GM19372 (cell line): ENCODE measurements at regions not wholly inside any gene's neighbourhood (a gene's known extent, or its start where the extent isn't known, plus 50 kb on each side); places are given as distances from the start of the nearest gene placed in this dataset.
"Not testable (repeated sequence)": the region's sequence is repeated elsewhere in the genome, so short reads cannot be mapped to it uniquely, and the experiment has no call there.

Experiments
- ATAC-seq: cut with Tn5 transposase; IDR thresholded peaks from one replicate; pipeline ENCODE4 v1.9.1; 2021; ENCODE audit warnings: mild to moderate bottlenecking, low read depth, moderate library complexity; ENCODE audit not compliant: unreplicated experiment

DNA sequence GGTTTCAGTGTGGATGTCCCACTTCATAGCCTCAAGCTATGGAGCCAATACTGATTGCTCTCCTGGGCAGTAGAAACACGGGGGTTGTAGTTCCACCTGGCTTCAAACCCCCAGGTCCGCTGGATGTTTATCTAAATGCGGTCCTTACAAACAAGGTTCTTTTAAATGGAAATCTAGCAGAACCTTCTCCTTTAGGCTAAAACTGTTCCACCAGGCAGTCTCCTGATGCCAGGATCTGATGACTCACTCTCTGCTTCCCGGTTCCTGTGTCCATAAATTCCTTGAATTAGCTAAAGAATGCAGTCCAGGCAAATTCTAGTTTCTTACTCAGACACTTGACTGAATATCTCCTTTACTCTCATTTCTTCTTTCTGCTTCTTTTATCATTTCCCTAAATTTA lies 108.4 kb upstream of the FAM3C start:
- ATAC-seq: no peak

GRCh38 chr7:121503730-121504129 lies 107.6 kb upstream of the FAM3C start:
- no peak for ATAC-seq

- ATAC-seq: no peak
These were observed 106.9 kb upstream of the FAM3C start for GRCh38 chr7:121503039-121503438.

DNA sequence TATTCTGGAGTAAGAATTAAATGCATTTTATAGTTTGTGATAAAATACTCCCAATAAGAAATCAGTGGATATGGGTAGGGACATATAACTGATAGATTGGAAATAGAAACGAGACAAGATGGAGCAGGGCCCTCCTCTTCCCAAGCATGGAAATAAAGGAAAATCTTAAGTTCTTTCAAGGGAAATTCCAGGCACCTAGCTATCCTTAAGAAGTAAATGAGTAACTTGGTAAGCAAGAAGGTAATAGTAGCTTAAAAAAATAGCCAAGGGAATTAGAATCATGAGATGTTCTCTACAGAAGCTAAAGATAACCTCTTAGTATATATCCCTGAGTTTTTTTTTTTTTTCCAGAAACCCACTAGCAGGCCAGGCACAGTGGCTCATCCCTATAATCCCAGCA lies 105.5 kb upstream of the FAM3C start:
- ATAC-seq: no peak

DNA sequence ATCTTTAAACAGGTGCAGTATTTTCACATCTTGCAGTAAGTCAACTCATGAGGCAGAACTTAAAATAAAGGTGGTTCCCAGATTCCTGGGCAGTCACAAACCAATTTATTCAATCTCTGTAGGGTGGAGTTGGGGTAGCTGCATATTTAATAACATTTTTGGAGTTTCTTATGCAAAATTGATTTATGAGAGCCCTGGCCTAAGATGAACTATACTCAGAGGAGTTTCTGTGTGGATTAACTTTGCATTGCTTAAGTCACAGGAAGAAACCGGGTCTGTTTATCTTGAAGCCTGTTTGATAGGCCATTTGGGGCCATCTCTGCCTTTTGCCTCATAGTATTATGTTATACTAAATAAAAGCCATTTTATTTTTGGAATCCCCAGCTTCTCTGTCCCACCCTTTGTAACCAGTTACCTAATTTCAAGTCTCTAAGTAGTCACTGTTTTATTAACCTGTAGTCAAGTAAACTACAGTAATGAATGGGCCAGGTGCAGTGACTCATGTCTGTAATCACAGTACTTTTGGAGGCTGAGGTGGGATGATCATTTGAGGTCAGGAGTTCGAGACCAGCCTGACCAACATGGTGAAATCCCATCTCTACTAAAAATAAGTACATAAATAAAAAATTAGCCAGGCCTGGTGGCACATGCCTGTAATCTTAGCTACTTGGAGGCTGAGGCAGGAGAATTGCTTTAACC lies 104.4 kb upstream of the FAM3C start:
- ATAC-seq: no peak

GRCh38 chr7:121499624-121500023 lies 103.5 kb upstream of the FAM3C start:
- ATAC-seq: no peak

- no peak for ATAC-seq
These were observed 102.7 kb upstream of the FAM3C start for GRCh38 chr7:121498816-121499215.

- not testable (repeated sequence) for ATAC-seq
These were observed 101.4 kb upstream of the FAM3C start for GRCh38 chr7:121497545-121497944.

DNA sequence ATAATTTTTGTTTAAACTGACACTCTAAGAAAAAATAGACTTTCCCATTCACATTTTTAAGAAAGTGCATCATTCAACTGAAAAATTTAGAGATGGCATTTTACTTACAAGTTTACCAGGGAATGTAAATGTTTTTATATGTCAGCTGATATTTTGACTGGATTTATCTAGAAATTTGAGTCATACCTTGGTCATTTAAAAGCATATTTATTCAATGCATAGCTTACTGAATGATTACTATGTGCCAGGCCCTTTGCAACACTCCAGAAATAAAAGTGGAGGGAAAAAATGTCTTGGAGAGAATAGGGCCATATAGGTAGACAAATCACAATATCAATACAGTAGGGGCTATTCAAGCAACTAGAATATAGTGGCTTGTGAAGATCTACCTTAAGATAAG lies 98.4 kb upstream of the FAM3C start:
- ATAC-seq: no peak

DNA sequence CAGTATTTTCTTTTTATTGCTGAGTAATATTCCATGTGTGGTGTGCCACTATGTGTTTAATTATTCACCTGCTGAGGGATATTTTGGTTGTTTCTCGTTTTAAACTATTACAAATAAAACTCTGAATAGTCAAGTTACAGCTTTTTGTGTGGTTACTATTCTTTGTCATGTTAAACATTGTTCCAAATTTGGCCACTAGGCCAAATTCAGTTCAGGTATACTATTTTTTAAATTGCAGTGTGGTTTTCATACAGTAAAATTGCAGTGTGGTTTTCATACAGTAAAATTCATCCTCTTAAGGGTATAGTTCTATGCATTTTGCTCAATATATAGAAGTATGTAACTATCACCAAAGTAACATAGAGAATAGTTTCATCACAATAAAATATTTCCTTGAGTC lies 97.4 kb upstream of the FAM3C start:
- no peak for ATAC-seq

DNA sequence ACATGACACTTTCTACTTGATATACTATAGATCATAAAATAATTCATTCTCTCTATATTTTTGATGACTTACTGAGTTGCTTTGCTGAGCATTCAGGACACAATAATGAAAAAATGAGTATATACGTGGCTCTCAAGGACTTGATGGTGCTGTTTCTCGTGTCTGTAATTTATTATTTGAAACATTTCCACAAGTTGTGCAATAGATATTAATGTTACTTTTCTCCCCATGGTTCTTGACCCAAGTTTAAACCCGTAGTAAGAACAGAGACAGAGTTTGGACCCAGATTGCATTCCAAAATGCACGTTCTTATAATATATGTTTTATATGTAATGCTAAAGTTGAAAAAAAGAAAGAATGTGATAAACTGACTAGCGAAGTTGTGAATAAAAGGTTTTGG lies 94.2 kb upstream of the FAM3C start:
- ATAC-seq: no peak

- no peak for ATAC-seq
These were observed 93.3 kb upstream of the FAM3C start for GRCh38 chr7:121489440-121489839.

DNA sequence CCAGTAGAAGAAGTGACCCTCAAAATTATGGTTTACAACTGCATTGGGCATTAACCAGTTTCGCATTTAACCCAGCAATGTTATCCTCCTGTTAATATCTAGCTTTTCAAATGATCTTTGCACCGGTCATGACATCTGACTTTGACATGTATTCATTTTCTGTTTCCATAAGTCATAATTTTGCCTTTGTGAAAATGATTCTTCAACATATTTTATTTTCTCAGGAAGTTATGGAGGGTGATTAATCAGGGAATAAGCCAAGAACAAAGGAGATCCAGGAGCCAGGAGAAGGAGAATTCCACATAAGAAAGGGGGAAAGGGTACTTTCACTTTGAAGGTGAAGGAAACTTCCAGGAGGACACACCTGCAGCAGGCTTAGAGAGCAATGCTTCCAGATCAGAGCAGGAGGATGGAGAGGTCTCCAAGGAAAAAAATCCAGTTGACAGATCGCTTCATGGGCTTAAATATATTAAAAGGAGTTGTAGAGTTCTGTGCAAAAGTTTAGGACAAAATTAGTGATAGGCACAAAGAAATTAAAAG lies 92.1 kb upstream of the FAM3C start:
- ATAC-seq: no peak

GRCh38 chr7:121486590-121486989 lies 90.5 kb upstream of the FAM3C start:
- ATAC-seq: no peak

GRCh38 chr7:121485467-121486243 lies 89.5 kb upstream of the FAM3C start:
- ATAC-seq: no peak

GRCh38 chr7:121484089-121484763 lies 88.1 kb upstream of the FAM3C start:
- no peak for ATAC-seq

DNA sequence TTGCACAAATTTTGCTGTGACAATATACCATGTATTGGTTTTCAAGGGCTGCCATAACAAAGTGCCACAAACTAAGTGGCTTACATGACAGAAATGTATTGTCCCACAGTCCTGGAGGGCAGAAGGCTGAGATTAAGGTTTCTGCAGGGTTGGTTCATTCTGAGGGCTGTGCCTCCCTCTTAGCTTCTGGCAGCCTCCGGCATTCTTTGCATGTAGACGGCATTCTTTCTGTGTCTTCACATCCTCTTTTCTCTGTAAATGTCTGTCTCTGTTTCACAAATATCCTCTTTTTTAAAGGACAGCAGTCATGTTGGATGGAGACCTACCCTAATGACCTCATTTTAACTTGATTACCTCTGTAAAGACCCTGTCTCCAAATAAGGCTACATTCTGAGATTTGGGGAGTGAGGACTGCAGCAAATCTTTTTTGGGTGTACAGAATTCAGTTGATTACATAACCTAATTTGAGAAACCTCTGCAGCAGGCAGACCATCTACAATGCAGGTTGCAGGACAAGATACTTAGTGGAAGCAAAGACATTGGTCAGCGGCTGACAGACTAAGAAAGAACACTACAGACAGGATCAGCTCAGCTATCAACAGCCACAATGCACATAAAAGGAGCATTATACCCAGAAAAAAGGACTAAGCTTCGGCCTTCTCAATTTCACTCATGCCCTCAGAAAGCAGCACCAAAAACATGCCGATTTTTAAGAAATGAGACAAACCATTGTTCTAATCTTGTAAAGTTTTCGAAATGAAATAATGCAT lies 84.6 kb upstream of the FAM3C start:
- ATAC-seq: no peak

GRCh38 chr7:121480058-121480457 lies 84.0 kb upstream of the FAM3C start:
- no peak for ATAC-seq

DNA sequence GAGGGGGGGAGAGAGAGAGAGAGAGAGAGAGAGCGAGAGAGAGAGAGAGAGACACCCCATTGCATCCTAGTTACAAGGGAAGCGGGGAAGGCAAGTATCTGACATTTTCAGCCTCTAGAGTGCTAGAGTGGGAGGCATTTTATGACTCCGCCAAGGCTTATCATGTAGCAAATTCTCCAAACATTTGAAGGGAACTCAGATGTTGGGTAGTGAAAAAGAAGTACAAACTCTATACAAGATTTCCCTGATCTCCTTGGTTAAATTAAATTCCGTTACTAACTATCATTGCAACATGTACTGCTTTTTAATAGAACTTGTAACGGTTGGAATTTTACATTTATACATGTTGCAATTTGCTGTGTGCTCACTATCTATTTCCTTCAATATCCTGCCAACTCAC lies 83.4 kb upstream of the FAM3C start:
- no peak for ATAC-seq

DNA sequence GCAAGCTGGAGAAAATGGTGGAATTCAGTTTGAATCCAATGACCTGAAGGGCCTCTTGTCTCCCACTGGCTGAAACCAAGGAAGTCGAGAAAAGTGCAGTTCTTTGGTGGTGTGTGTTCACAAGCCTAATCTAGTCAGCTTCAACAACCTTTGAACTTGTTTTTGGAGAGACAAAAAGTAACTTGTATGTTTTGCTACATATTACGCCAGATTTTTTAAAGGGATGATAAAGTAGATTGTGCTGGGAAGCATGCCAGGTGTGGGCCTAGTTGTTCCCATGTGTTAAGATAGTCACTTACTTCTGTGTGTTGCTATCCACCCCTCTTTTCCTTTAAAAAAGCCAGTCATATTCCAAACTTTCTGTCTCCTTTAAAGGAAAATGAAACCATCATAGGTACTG lies 79.7 kb upstream of the FAM3C start:
- no peak for ATAC-seq

- no peak for ATAC-seq
These were observed 78.2 kb upstream of the FAM3C start for GRCh38 chr7:121474301-121474673.
